Mesenchymal stem cell (in vitro differentiated cells and primary cell): ENCODE measurements at regions not wholly inside any gene's neighbourhood (a gene's known extent, or its start where the extent isn't known, plus 50 kb on each side); places are given as distances from the start of the nearest gene placed in this dataset.
A peak's percentile ranks its signal among the peaks of the same experiment; 100 is the strongest.

ENCODE experiments used
- DNase-seq: peaks from one replicate; pipeline ENCODE4 v3.0.0-alpha.2; 2013
- H2AFZ ChIP-seq: one replicate; pipeline ENCODE4 v1.6.1; 2013; ENCODE audit warnings: low read depth, mild to moderate bottlenecking, control low read depth, inconsistent platforms, low read length, moderate library complexity
- H2AK5ac ChIP-seq: 2 replicates; pipeline ENCODE4 v1.6.1; 2013; ENCODE audit warnings: low read length, moderate library complexity, mild to moderate bottlenecking, inconsistent platforms; ENCODE audit not compliant: severe bottlenecking
- H2BK120ac ChIP-seq: one replicate; pipeline ENCODE4 v1.6.1; 2013; ENCODE audit warnings: low read depth, mild to moderate bottlenecking, inconsistent platforms, low read length, moderate library complexity
- H2BK12ac ChIP-seq, 2 experiments: one replicate each; pipeline ENCODE4 v1.6.1; 2013; ENCODE audit warnings: inconsistent platforms in 2 of 2, low read length in 2 of 2, mild to moderate bottlenecking in 2 of 2, moderate library complexity in 2 of 2, control low read depth in 1 of 2
- H2BK15ac ChIP-seq: one replicate; pipeline ENCODE4 v1.6.1; 2013; ENCODE audit warnings: mild to moderate bottlenecking, low read depth, inconsistent platforms; ENCODE audit not compliant: poor library complexity, severe bottlenecking
- H2BK5ac ChIP-seq: 2 replicates; pipeline ENCODE4 v1.6.1; 2013; ENCODE audit warnings: low read depth, mild to moderate bottlenecking, low read length, control low read depth, inconsistent platforms; ENCODE audit not compliant: poor library complexity, severe bottlenecking
- H3K14ac ChIP-seq, 2 experiments: one replicate each; pipeline ENCODE4 v1.6.1; 2013; ENCODE audit warnings: inconsistent platforms in 2 of 2, low read length in 2 of 2, control low read depth in 1 of 2, mild to moderate bottlenecking in 1 of 2, moderate library complexity in 1 of 2
- H3K18ac ChIP-seq, 2 experiments: one replicate each; pipeline ENCODE4 v1.6.1; 2013; ENCODE audit warnings: inconsistent platforms in 2 of 2, low read length in 2 of 2, control low read depth in 1 of 2, low read depth in 1 of 2, mild to moderate bottlenecking in 1 of 2
- H3K23ac ChIP-seq, 2 experiments: one replicate each; pipeline ENCODE4 v1.6.1; 2013; ENCODE audit warnings: inconsistent platforms in 2 of 2, low read length in 2 of 2, mild to moderate bottlenecking in 2 of 2, moderate library complexity in 2 of 2, control low read depth in 1 of 2
- H3K27ac ChIP-seq: 2 replicates; pipeline ENCODE4 v1.5.1; 2013; ENCODE audit warnings: mild to moderate bottlenecking, moderate library complexity, low read length, control low read depth, inconsistent platforms; ENCODE audit not compliant: poor library complexity, severe bottlenecking
- H3K27me3 ChIP-seq, 2 experiments: 2 replicates each; pipeline versions ENCODE4 v1.6.1 to v1.7.0; 2013; ENCODE audit warnings: low read length in 2 of 2, mild to moderate bottlenecking in 2 of 2, moderate library complexity in 2 of 2, control low read depth in 1 of 2, inconsistent platforms in 1 of 2; ENCODE audit not compliant: control insufficient read depth in 1 of 2, insufficient read depth in 1 of 2
- H3K36me3 ChIP-seq, 2 experiments: 2 replicates each; pipeline versions ENCODE4 v1.6.1 to v1.7.0; 2013; ENCODE audit warnings: low read length in 2 of 2, control low read depth in 1 of 2, inconsistent platforms in 1 of 2, low read depth in 1 of 2, mild to moderate bottlenecking in 1 of 2; ENCODE audit not compliant: insufficient read depth in 2 of 2, control insufficient read depth in 1 of 2
- H3K4ac ChIP-seq, 2 experiments: one replicate each; pipeline ENCODE4 v1.6.1; 2013; ENCODE audit warnings: inconsistent platforms in 2 of 2, low read length in 2 of 2, mild to moderate bottlenecking in 2 of 2, moderate library complexity in 2 of 2, control low read depth in 1 of 2, low read depth in 1 of 2
- H3K4me1 ChIP-seq: 2 replicates; pipeline ENCODE4 v1.6.1; 2013; ENCODE audit warnings: low read depth, low read length, control low read depth; ENCODE audit not compliant: control insufficient read depth, insufficient read depth
- H3K4me2 ChIP-seq: 2 replicates; pipeline ENCODE4 v1.6.1; 2013; ENCODE audit warnings: low read length, mild to moderate bottlenecking, inconsistent platforms; ENCODE audit not compliant: poor library complexity, severe bottlenecking
- H3K4me3 ChIP-seq, 2 experiments: 2 replicates each; pipeline versions ENCODE4 v1.5.1 to v1.7.0; 2013; ENCODE audit warnings: low read length in 2 of 2, mild to moderate bottlenecking in 2 of 2, control low read depth in 1 of 2, low read depth in 1 of 2; ENCODE audit not compliant: insufficient read depth in 1 of 2
- H3K79me1 ChIP-seq: replicated peaks from 2 replicates; pipeline ENCODE4 v1.6.1; 2013; ENCODE audit warnings: mild to moderate bottlenecking, control low read depth, low read length, inconsistent platforms; ENCODE audit not compliant: poor library complexity, severe bottlenecking
- H3K9ac ChIP-seq: 2 replicates; pipeline ENCODE4 v1.7.0; 2013; ENCODE audit warnings: mild to moderate bottlenecking, low read length, moderate library complexity
- H3K9me3 ChIP-seq: 2 replicates; pipeline ENCODE4 v1.7.0; 2013; ENCODE audit warnings: mild to moderate bottlenecking, low read length; ENCODE audit not compliant: control insufficient read depth
- H4K8ac ChIP-seq: one replicate; pipeline ENCODE4 v1.6.1; 2013; ENCODE audit warnings: inconsistent platforms, mild to moderate bottlenecking, low read length, moderate library complexity
- H4K91ac ChIP-seq: one replicate; pipeline ENCODE4 v1.6.1; 2013; ENCODE audit warnings: mild to moderate bottlenecking, low read length, inconsistent platforms
- WGBS: methylation state at CpG from one replicate; pipeline ENCODE4 v1.1.7; 2013; ENCODE audit warnings: mixed read lengths; 5-methylcytosine and 5-hydroxymethylcytosine counted together

- H2BK12ac ChIP-seq, result no peak overlapping the region
- no peak for DNase-seq
- no peak overlapping the region for H3K23ac ChIP-seq
- H2BK120ac ChIP-seq, result no peak overlapping the region
- H2BK5ac ChIP-seq, result no peak overlapping the region
- H4K8ac ChIP-seq, result no peak overlapping the region
- H2BK15ac ChIP-seq, result no peak overlapping the region
- H3K9ac ChIP-seq, result no peak overlapping the region
- H3K27me3 ChIP-seq, result no peaks in the 10 kb centered on the region
- no peak overlapping the region for H3K4ac ChIP-seq
- H2AK5ac ChIP-seq, result no peak overlapping the region
- H3K14ac ChIP-seq, result no peak overlapping the region
- no peak overlapping the region for H2AFZ ChIP-seq
- H3K27ac ChIP-seq, result no peak overlapping the region
- no peak overlapping the region for H3K4me2 ChIP-seq
- no peaks in the 10 kb centered on the region for H3K4me1 ChIP-seq
- no peak overlapping the region for H3K4me3 ChIP-seq
- peaks cover 4% of the 10 kb centered on the region for H3K9me3 ChIP-seq
- WGBS, result 69% methylated on average over 2 of the region's 3 CpGs
- no peaks in the 10 kb centered on the region for H3K36me3 ChIP-seq
- H3K18ac ChIP-seq, result no peak overlapping the region
- H3K79me1 ChIP-seq, result no peaks in the 10 kb centered on the region
- H4K91ac ChIP-seq, result no peak overlapping the region
These were observed 453.9 kb upstream of the GOT2 start for GRCh38 chr16:59188029-59188428.

GRCh38 chr16:59181821-59182420 is 447.8 kb upstream of the GOT2 start:
- 91% methylated on average over 9 of the region's 9 CpGs for WGBS
- no peaks in the 10 kb centered on the region for H3K79me1 ChIP-seq
- H3K14ac ChIP-seq, result no peak overlapping the region
- no peak overlapping the region for H3K18ac ChIP-seq
- DNase-seq, result no peak
- H2BK5ac ChIP-seq, result no peak overlapping the region
- H3K23ac ChIP-seq, result no peak overlapping the region
- H3K4me2 ChIP-seq, result no peak overlapping the region
- no peak overlapping the region for H3K4me3 ChIP-seq
- H3K36me3 ChIP-seq, result no peaks in the 10 kb centered on the region
- no peaks in the 10 kb centered on the region for H3K4me1 ChIP-seq
- H3K9me3 ChIP-seq, result peaks cover 4% of the 10 kb centered on the region
- H4K8ac ChIP-seq, result no peak overlapping the region
- no peak overlapping the region for H2AK5ac ChIP-seq
- H2BK12ac ChIP-seq, result no peak overlapping the region
- H2BK15ac ChIP-seq, result no peak overlapping the region
- no peak overlapping the region for H3K9ac ChIP-seq
- H4K91ac ChIP-seq, result peak overlapping the region; percentile 50
- H3K27me3 ChIP-seq, result no peaks in the 10 kb centered on the region
- H3K27ac ChIP-seq, result no peak overlapping the region
- no peak overlapping the region for H3K4ac ChIP-seq
- no peak overlapping the region for H2BK120ac ChIP-seq
- no peak overlapping the region for H2AFZ ChIP-seq

GRCh38 chr16:59180083-59180476 is 446.0 kb upstream of the GOT2 start:
- Histone ChIP-seq H2BK120ac (no peak overlapping the region), H2BK15ac (no peak overlapping the region), H3K4me2 (no peak overlapping the region), H4K8ac (no peak overlapping the region), H3K27me3 (no peaks in the 10 kb centered on the region), H3K4ac (no peak overlapping the region), H2AFZ (no peak overlapping the region), H2BK5ac (no peak overlapping the region), H4K91ac (no peak overlapping the region), H3K4me1 (no peaks in the 10 kb centered on the region), H3K79me1 (no peaks in the 10 kb centered on the region), H3K14ac (no peak overlapping the region), H3K36me3 (no peaks in the 10 kb centered on the region), H3K9ac (no peak overlapping the region), H3K23ac (no peak overlapping the region), H3K4me3 (no peak overlapping the region), H2BK12ac (no peak overlapping the region), H3K18ac (no peak overlapping the region), H3K27ac (no peak overlapping the region), H3K9me3 (peaks cover 4% of the 10 kb centered on the region), H2AK5ac (no peak overlapping the region)
- no peak for DNase-seq
- no CpG with 5 or more reads among the region's 1 CpG for WGBS

- no peak overlapping the region for H3K4ac ChIP-seq
- no peak overlapping the region for H3K4me3 ChIP-seq
- 0% methylated on average over 2 of the region's 3 CpGs for WGBS
- no peak overlapping the region for H2BK5ac ChIP-seq
- H2BK15ac ChIP-seq, result no peak overlapping the region
- peak; percentile 56 for DNase-seq
- no peak overlapping the region for H3K9ac ChIP-seq
- no peak overlapping the region for H3K4me2 ChIP-seq
- H4K91ac ChIP-seq, result no peak overlapping the region
- H4K8ac ChIP-seq, result no peak overlapping the region
- H3K18ac ChIP-seq, result no peak overlapping the region
- no peaks in the 10 kb centered on the region for H3K27me3 ChIP-seq
- no peaks in the 10 kb centered on the region for H3K79me1 ChIP-seq
- H3K36me3 ChIP-seq, result no peaks in the 10 kb centered on the region
- no peak overlapping the region for H2BK120ac ChIP-seq
- H2AFZ ChIP-seq, result no peak overlapping the region
- no peak overlapping the region for H2AK5ac ChIP-seq
- no peak overlapping the region for H2BK12ac ChIP-seq
- no peak overlapping the region for H3K14ac ChIP-seq
- no peak overlapping the region for H3K27ac ChIP-seq
- no peaks in the 10 kb centered on the region for H3K4me1 ChIP-seq
- no peaks in the 10 kb centered on the region for H3K9me3 ChIP-seq
- H3K23ac ChIP-seq, result no peak overlapping the region
These were observed 445.4 kb upstream of the GOT2 start for GRCh38 chr16:59179446-59180082.
